GM18507 (cell line): ENCODE measurements at regions not wholly inside any gene's neighbourhood (a gene's known extent, or its start where the extent isn't known, plus 50 kb on each side); places are given as distances from the start of the nearest gene placed in this dataset.
A peak's percentile ranks its signal among the peaks of the same experiment; 100 is the strongest.
"Not testable (repeated sequence)": the region's sequence is repeated elsewhere in the genome, so short reads cannot be mapped to it uniquely, and the experiment has no call there.

Source experiments
- DNase-seq: peaks from one replicate; pipeline ENCODE4 v3.0.0; 2011; ENCODE audit warnings: low read depth; ENCODE audit not compliant: insufficient read length; ENCODE audit errors: extremely low spot score
- FAIRE-seq: peaks from 2 replicates; lab custom pipeline; 2011; peaks lifted over from hg19 to GRCh38; lab: Jason Lieb, UNC

- DNase-seq (peak; percentile 12), FAIRE-seq (peak; percentile 80)
Observed at GRCh38 chr6:2353412-2354137, 108.2 kb upstream of the GMDS start.

- no peak for FAIRE-seq
- DNase-seq: no peak
Observed at GRCh38 chr6:2351807-2352431, 106.5 kb upstream of the GMDS start.

- DNase-seq (no peak), FAIRE-seq (no peak)
Observed at GRCh38 chr6:2351090-2351489, 105.7 kb upstream of the GMDS start.

- DNase-seq (no peak), FAIRE-seq (no peak)
Observed at GRCh38 chr6:2346078-2346477, 100.7 kb upstream of the GMDS start.

DNA sequence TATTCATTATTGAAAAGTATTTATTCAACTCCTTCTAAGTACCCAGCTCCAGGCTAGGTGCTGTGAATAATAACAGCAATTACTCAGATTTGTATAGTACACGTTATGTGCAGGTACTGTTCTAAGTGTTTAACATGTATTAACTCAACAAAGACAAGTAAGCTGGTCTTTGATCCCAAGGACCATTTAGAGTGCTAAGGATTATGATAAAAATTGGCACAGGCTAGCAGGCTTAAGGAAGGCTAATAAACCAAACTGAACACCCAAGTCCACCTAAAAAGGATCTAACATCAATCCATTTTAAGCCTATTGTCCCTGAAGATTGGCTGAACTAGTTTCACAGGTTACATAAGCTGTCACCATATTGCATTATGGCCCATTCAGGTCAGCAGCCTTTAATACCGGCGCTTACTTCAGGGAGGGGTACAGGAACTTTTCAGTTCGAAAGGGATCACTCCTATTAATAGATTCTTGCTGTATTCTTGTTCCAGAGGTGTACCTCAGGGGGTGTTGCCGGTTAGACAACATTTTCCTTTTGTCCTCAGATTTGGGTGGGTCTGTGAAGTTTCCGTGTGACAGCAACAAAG lies 99.0 kb upstream of the GMDS start:
- DNase-seq (no peak), FAIRE-seq (no peak)

DNA sequence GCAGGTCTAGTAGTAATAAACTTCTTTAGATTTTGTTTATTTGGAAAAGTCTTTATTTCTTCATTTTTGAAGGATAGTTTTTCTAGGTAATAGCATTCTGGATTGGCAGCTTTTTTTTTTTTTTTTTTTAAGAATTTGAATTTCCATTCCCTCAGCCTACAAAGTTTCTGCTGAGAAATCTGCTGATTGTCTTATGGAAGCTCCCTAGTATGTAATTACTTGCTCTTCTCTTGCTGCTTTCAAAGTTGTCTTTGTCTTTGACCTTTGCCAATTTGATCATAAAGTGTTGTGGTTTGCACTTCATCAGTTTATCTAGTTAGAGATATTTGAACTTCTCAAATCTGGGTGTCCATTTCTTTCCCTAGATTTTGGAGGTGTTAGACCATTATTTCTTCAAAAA lies 82.2 kb upstream of the GMDS start:
- FAIRE-seq: no peak
- DNase-seq: no peak

DNA sequence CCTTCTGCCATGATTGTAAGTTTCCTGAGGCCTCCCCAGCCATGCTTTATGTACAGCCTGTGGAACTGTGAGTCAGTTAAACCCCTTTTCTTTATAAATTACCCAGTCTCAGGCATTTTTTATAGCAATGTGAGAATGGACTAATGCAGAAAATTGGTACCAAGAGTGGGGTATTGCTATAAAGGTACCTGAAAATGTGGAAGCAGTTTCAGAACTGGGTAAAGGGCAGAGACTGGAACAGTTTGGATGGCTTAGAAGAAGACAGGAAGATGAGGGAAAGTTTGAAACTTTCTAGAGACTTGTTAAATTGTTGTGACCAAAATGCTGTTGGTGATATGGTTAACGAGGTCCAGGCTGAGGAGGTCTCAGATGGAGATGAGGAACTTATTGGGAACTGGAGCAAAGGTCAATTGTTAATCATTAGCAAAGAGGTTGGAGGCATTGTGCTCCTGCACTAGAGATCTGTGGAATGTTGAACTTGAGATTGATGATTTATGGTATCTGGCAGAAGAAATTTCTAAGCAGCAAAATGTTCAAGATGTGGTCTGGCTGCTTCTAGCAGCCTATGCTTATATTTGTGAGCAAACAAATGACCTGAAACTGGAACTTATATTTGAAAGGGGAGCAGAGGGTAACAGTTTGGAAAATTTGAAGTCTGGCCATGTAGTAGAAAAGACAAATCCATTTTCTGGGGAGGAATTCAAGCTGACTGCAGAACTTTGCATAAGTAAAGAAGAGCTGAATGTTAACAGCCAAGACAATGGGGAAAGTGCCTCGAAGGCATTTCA lies 79.0 kb upstream of the GMDS start:
- DNase-seq (no peak), FAIRE-seq (no peak)

DNA sequence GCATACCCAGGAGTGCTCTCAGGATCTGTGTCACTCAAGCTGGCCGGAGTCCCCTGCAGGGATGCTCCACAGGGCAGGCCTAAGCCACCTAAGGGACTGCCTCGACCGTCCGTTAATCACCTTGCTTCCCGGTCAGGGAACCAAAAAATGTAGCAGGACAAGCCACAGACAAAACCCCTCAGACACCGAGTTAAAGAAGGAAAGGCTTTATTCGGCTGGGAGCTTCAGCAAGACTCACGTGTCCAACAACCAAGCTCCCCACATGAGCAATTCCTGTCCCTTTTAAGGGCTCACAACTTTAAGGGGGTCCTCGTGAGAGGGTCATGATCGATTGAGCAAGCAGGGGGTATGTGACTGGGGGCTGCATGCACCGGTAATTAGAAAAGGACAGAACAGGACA lies 72.1 kb upstream of the GMDS start:
- FAIRE-seq, DNase-seq: not testable (repeated sequence)

DNA sequence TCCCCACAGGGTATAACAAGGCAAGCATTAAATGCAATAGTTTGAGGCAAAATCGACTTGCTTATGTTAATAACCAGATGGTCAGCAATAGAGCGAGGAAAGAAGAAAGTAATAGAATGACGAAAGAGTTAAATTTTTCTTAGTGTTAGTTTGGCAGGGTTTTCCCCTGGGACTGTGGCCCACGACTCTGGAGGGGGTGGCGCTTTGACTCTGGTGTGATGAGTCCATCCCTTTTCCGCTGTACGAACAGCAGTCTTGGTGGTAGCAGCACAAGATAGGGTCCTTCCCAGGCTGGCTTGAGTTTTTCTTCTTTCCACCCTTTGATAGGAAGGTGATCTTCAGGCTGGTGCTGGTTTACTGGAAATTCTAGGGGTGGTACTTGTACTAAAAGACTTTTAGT lies 69.2 kb upstream of the GMDS start:
- DNase-seq (no peak), FAIRE-seq (no peak)

DNA sequence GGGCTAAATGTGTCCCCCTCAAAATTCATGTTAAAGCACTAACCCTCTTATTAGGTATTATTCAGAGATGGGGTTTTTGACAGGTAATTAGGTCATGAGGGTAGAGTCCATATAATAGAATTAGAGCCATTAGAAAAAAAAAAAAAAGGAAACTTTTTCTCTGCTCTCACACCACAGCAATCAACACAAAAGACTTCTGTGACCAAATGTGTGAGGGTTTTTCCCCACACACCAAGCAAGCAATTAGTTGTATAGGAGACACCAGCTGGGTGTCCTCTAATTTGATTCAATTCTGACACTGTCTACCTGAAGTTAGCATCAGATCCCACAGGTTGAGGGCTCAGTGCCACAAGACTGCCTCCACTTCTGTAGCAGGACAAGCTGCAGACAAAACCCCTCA lies 64.6 kb upstream of the GMDS start:
- FAIRE-seq (no peak), DNase-seq (no peak)

- no peak for FAIRE-seq
- no peak for DNase-seq
Observed at GRCh38 chr6:2309122-2309521, 63.7 kb upstream of the GMDS start.

DNA sequence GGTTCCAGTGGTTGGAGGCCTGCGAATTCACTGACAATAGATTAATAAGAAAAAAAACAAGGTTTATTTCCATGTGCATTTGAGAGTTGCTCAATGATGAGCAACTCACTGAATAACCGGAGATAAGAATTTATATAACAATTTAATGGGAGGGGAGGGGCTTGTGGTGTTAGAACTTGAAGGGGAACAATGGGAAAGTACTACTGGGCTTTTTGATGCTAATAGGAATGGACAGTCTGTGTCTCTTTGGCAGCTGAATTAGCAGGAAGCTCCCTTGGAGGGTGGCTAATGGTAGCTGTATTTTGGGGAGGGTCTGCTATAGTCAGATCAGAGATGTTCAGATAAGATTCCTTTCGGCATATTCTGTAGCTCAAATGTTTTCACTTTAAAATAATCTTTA lies 62.4 kb upstream of the GMDS start:
- DNase-seq (no peak), FAIRE-seq (no peak)

DNA sequence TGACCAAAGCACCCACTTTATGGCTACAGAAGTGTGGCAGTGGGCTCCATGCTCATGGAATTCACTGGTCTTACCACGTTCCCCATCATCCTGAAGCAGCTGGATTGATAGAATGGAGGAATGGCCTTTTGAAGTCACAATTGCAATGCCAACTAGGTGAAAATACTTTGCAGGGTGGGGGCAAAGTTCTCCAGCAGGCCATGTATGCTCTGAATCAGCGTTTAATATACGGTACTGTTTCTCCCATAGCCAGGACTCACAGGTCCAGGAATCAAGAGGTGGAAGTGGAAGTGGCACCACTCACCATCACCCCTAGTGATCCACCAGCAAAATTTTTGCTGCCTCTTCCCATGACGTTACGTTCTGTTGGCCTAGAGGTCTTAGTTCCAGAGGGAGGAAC lies 60.5 kb upstream of the GMDS start:
- DNase-seq: no peak
- FAIRE-seq: no peak

DNA sequence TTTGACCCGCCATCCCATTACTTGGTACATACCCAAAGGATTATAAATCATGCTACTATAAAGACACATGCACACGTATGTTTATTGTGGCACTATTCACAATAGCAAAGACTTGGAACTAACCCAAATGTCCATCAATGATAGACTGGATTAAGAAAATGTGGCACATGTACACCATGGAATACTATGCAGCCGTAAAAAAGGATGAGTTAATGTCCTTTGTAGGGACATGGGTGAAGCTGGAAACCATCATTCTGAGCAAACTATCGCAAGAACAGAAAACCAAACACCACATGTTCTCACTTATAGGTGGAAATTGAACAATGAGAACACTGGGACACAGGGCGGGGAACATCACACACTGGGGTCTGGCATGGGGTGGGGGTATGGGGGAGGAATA lies 57.1 kb upstream of the GMDS start:
- not testable (repeated sequence) for FAIRE-seq, DNase-seq

- no peak for FAIRE-seq
Observed at GRCh38 chr6:2296781-2297180, 51.4 kb upstream of the GMDS start.

More at GRCh38 chr6:2296781-2297180, 51.4 kb upstream of the GMDS start:
- no peak for DNase-seq
